HEK293T (cell line): ENCODE measurements at regions not wholly inside any gene's neighbourhood (a gene's known extent, or its start where the extent isn't known, plus 50 kb on each side); places are given as distances from the start of the nearest gene placed in this dataset.
"Not testable (repeated sequence)": the region's sequence is repeated elsewhere in the genome, so short reads cannot be mapped to it uniquely, and the experiment has no call there.

Source experiments
- CTCF ChIA-PET: fragments of 350-600 bp; formaldehyde crosslinking; extraction: SDS; loops from one replicate; lab custom pipeline; 2021; ENCODE audit warnings: antibody characterized with exemption, inconsistent platforms; lab: Yijun Ruan, JAX
- POLR2A ChIA-PET: fragments of 350-600 bp; formaldehyde crosslinking; extraction: SDS; loops from one replicate; lab custom pipeline; 2020; ENCODE audit warnings: antibody characterized with exemption, inconsistent platforms; lab: Yijun Ruan, JAX
- DNase-seq: peaks from one replicate; pipeline ENCODE4 v3.0.0; 2012; ENCODE audit warnings: mixed read lengths; ENCODE audit errors: extremely low spot score

DNA sequence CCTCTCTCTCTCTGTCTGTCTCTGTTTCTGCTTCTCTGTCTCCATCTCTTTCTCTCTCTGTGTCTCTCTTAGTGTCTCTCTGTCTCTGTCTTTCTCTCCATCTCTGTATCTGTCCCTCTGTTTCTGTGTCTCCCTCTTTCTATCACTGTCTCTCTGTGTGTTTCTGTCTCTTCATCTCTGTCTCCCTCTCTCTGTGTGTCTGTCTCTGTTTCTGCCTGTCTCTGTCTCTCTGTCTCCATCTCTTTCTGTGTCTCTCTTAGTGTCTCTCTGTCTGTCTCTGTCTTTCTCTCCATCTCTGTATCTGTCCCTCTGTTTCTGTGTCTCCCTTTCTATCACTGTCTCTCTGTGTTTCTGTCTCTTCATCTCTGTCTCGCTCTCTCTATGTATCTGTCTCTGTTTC is 125.4 kb upstream of the TPTE start:
- DNase-seq, POLR2A ChIA-PET, CTCF ChIA-PET: not testable (repeated sequence)

DNA sequence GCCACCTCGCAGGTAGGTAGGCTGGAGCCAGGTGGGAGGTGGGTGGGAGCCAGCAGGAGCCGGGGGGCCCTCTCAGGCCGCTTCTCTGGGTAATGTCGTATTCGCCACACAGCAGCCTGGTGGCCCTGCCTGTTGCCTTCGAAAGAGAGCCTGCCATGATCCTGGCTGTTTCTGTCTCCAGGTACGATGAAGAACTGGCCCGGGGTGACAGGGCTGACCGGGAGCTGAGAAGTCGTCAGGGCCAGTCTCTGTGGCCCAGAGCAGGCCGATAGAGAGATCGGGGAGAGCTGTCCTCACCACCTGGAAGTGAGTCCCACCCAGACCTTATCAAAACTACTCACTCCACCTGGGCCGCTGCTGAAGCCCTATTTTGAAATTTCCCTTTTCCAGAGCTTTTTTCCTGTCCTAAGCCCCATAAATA is 123.9 kb upstream of the TPTE start:
- POLR2A ChIA-PET, CTCF ChIA-PET: not testable (repeated sequence)

DNA sequence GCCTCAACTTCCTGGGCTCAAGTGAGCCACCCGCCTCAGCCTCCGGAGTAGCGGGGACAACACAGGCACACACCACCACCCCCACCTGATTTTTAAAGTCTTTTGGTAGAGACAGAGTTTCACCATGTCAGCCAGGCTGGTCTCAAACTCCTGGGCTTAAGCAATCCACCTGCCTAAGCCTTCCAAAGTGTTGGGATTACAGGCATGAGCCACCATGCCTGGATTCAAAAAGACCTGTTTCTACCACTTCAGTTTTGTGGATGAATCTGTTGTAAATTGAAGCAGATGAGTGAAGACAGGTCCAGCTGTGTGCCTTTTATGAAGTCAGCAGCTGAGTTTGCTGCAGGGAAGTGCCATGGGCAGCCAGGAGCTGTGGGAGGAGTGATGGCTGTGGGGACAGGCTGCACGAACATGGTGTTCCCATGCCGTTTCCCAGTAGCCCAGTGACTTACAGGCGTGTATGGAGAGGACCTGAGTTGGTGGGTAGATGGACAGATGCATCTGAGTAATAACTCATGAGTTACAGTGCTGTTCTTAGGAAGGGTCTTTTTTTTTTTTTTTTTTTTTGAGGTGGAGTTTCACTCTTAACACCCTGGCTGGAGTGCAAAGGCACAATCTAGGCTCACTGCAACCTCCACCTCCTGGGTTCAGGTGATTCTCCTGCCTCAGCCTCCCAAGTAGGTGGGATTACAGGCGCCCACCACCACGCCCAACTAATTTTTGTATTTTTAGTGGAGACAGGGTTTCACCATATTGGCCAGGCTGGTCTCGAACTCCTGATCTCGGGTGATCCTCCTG is 122.5 kb upstream of the TPTE start:
- POLR2A ChIA-PET, DNase-seq, CTCF ChIA-PET: not testable (repeated sequence)

More for the DNA sequence above, 123.9 kb upstream of the TPTE start:
- not testable (repeated sequence) for DNase-seq

DNA sequence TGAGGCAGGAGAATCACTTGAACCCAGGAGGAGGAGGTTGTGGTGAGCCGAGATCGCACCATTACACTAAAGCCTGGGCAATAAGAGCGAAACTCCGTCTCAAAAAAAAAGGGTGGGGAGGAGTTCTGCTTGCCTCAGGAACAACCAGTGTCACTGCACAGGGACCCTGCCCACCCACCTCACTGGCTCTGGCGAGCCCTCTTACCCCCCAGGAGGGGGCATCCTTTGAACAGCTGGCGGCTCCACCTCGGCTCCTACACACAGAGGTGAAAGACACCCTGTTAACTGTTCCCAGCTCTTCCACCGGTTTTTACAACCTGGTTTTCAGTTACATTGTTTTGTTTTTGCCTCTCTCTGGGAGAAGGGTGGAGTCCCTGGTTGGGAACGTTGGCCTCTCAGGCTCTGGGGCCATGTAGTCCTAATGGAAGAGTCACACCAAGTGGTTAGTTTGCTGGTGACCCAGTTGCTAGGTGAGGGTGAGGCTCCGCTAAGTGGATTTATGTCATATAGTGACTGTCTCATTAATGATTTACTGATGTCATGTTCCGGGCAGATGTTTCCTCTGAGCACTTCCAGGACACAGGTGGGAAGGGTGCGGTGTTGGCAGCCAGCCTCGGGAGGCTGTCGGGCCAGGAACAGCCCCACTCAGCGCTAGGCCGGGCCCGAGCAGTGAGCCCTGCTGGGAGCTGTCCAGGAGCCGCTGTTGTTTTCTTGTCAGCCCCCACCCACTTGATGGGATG is 120.6 kb upstream of the TPTE start:
- POLR2A ChIA-PET, CTCF ChIA-PET, DNase-seq: not testable (repeated sequence)

- DNase-seq, POLR2A ChIA-PET, CTCF ChIA-PET: not testable (repeated sequence)
Measured at GRCh38 chr21:10402461-10402860, 118.9 kb upstream of the TPTE start.

GRCh38 chr21:10405331-10405730 is 116.1 kb upstream of the TPTE start:
- DNase-seq, POLR2A ChIA-PET, CTCF ChIA-PET: not testable (repeated sequence)

- CTCF ChIA-PET, POLR2A ChIA-PET: not testable (repeated sequence)
Measured at GRCh38 chr21:10409786-10410185, 111.6 kb upstream of the TPTE start.

GRCh38 chr21:10410354-10410929 is 110.9 kb upstream of the TPTE start:
- DNase-seq, POLR2A ChIA-PET, CTCF ChIA-PET: not testable (repeated sequence)

More at GRCh38 chr21:10409786-10410185, 111.6 kb upstream of the TPTE start:
- not testable (repeated sequence) for DNase-seq

GRCh38 chr21:10411776-10412526 is 109.4 kb upstream of the TPTE start:
- CTCF ChIA-PET, POLR2A ChIA-PET, DNase-seq: not testable (repeated sequence)

DNA sequence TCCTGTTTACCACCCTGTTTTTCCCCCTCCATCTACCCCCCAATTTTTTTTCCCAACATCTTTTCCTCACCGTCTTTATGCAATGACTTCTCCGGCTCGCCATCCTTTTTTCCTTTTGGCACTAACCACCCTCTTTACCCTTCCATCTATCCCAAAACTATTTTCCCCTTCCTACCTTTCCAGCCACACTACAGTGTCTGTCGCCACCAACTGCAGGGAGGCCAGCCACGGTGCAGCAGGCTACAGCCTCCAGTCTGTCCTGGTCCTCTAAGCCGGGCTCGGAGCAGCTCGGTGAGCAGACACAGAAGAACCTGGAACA is 108.5 kb upstream of the TPTE start:
- POLR2A ChIA-PET, CTCF ChIA-PET, DNase-seq: not testable (repeated sequence)

DNA sequence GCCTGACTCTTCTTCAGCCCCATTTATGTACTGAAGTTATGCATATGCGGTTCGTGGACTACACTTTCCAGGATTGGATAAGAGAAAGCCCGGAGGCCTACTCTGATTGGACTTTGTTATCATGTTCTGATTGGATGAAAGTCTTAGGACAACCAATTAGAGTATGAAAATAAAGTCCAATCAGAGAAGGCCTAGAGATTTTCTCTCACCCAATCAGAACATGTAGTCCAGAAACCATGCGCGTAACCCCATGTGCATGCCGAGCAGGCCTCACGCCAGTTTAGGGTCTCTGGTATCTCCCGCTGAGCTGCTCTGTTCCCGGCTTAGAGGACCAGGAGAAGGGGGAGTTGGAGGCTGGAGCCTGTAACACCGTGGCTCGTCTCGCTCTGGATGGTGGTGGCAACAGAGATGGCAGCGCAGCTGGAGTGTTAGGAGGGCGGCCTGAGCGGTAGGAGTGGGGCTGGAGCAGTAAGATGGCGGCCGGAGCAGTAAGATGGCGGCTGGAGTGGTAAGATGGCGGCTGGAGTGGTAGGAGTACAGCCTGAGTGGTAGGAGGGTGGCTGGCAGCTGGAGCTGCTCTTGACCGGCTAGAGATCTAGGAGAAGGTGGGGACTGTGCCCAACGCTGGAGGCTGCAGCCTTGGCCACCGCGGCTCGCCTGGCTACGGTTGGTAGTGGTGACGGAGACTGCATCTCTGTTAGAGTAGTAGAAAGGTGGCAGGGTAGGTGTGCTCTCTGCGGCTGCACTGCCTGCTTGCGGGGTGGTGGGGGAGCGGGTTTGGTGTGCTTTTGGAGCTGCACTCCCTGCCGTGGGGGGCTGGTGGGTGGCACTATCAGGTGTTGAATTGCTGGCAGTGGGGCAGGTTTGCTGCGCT is 107.9 kb upstream of the TPTE start:
- POLR2A ChIA-PET, DNase-seq, CTCF ChIA-PET: not testable (repeated sequence)

GRCh38 chr21:10414121-10414924 is 107.1 kb upstream of the TPTE start:
- POLR2A ChIA-PET, DNase-seq, CTCF ChIA-PET: not testable (repeated sequence)

GRCh38 chr21:10414925-10415254 is 106.5 kb upstream of the TPTE start:
- CTCF ChIA-PET, POLR2A ChIA-PET: not testable (repeated sequence)

GRCh38 chr21:10415456-10415855 is 105.9 kb upstream of the TPTE start:
- CTCF ChIA-PET, POLR2A ChIA-PET, DNase-seq: not testable (repeated sequence)

More at GRCh38 chr21:10414925-10415254, 106.5 kb upstream of the TPTE start:
- DNase-seq: not testable (repeated sequence)

DNA sequence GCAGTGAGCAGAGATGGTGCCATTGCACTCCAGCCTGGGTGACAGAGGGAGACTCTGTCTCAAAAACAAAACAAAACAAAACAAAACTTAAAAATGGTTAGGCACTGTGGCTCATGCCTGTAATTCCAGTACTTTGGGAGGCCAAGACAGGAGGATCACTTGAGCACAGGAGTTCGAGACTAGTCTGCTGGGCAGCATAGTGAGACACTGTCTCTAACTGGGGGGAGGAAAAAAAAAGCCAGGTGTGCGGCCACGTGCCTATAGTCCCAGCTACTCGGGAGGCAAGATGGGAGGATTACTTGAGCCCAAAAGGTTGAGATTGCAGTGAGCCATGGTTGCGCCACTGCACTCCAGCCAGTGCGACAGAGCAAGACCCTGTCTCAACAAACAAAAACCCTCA is 105.5 kb upstream of the TPTE start:
- DNase-seq, POLR2A ChIA-PET, CTCF ChIA-PET: not testable (repeated sequence)

- CTCF ChIA-PET, POLR2A ChIA-PET, DNase-seq: not testable (repeated sequence)
Measured at GRCh38 chr21:10416691-10417447, 104.5 kb upstream of the TPTE start.
